Right kidney (tissue), 1 donor: ENCODE measurements at regions not wholly inside any gene's neighbourhood (a gene's known extent, or its start where the extent isn't known, plus 50 kb on each side); places are given as distances from the start of the nearest gene placed in this dataset.
"Not testable (repeated sequence)": the region's sequence is repeated elsewhere in the genome, so short reads cannot be mapped to it uniquely, and the experiment has no call there.

Experiments
- DNase-seq: peaks from one replicate; pipeline ENCODE4 v3.0.0-alpha.2; 2016

DNA sequence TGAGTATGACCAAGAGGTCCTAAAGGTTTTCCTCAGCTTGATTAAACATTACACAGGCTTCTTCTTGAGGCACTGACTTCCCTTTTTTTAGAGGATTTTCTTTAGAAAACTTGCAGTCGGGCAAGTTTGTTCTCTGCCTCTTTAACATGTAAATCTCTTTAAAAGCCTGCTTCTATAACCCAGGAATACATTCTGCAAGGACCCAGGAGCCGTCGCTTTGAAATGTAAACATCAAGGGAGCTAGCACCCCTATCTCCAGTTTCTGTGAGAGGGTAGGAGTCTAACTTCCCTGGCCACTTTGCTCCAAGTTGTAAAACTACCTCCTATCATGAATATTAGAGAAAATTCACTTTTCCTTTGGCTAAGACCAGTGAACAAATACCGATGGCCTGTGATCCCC lies 201.5 kb upstream of the CPHXL start:
- no peak for DNase-seq

DNA sequence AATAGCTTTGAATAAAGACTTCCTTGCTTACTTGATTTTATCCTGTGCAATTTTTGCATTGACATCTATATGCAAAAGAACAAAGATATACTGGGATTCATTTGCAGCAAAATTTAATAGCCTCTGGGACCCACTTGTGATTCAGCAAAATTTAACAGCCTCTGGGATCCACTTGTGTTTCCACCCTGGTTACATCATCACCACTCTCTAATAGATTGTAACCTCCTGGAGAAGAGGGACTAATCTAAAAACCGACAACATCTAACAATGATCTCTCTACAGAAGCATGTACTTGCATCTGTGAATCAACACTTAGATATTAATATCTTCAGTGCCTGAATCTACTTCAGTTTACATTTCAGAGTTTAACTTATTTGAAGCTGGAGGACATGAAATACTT lies 202.0 kb upstream of the CPHXL start:
- DNase-seq: no peak

DNA sequence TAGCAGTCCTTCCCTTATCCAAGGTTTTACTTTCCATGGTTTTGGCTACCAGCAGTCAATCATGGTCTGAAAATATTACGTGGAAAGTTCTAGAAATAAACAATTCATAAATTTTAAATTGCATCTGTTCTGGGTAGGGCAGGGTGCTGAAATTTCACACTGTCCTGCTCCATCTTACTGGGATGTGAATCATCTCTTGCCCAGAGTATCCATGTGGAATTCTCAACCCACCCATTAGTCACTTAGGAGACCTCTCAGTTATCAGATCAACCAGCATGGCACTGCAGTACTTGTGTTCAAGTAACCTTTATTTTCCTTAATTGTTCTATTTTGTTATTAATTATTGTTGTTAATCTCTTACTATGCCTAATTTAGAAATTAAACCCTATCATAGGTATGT lies 202.8 kb upstream of the CPHXL start:
- DNase-seq: no peak

DNA sequence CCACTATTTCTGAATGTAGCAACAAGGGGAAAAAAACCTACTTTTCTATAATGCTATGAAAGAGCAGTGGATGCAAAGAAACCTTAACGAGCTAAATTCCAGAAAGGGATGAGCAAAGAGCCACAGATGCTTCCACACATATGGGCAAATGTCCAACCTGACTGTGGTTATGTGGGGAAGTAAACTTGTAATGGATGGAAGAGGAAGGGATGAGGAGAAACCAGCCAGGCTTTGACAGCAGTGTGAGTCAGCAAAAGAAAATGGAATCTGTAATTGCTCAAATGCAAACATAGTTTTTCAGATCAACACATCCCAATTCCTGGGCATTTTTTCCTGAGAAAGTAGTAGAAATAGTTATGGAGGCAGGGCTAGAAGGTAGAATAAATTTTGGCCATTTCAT lies 204.8 kb upstream of the CPHXL start:
- no peak for DNase-seq

DNA sequence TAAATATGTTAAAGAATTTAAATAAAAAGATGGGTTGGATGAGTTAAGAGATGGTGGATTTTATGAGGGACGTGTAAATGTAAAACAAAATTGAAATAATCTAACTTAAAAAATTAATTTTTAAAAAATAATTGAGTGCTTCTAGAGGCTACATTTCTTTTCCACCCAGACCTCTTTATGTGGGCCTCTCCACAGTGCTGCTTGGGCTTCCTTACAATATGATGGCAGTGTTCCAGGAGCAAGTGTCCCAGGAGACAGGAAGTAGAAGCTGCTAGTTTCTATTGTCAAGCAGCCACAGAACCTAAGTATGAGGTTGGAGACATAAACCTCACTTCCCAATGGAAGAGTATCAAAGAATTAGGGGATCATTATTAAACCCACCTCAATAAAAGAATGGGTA lies 205.7 kb upstream of the CPHXL start:
- DNase-seq: no peak

DNA sequence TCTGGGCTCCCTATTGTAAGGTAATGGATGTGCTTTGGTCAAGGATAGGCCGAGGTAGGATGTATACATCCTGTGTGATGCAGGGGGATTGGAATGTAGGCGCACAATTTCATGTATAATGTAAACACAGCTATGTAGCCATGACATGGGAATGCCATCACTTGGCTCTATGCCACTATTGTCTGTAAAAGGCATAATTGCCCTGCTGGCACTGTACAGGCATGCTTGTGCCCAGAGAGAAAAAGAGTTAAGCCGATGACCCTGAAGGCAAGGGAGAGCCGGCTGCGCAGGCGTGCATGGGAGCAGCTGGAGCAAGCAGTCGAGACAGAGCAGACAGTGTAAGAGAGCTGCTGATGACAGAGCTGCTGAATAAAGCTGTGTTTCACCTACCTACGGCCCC lies 212.5 kb upstream of the CPHXL start:
- DNase-seq: no peak

DNA sequence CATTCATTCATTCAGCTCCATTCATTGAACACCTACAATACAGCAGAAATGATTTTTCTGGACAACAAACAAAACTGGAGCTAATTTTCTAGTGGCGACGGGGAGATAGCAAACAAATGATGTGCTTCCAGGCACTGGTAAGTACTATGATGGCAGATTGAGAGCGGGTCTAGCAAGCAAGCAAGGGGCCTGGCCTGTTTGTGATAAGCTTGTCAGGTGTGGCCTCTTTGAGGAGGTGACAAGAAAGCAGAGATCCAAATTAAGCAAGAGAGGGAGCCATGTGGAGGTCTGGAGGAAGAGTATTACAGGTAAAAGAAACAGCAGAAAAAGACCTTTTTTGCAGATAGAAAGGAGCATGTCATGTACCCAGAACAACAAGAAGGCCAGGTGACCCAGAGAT lies 216.1 kb upstream of the CPHXL start:
- no peak for DNase-seq

DNA sequence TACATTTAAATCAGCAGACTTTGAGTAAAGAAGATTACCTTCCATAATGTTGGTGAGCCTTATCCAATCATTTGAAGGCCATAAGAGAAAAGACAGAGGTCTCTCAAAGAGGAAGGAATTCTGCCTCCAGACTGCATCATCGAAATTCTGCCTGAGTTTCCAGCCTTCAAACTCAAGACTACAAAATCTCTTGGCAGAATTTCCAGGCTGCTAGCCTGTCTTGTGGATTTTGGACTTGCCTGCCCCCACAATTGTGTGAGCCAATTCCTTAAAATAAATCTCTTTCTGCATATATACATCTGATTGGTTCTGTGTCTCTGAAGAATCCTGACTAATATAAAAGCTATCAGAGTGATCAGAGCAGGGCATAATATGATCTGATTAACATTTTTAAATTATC lies 216.6 kb upstream of the CPHXL start:
- DNase-seq: no peak

DNA sequence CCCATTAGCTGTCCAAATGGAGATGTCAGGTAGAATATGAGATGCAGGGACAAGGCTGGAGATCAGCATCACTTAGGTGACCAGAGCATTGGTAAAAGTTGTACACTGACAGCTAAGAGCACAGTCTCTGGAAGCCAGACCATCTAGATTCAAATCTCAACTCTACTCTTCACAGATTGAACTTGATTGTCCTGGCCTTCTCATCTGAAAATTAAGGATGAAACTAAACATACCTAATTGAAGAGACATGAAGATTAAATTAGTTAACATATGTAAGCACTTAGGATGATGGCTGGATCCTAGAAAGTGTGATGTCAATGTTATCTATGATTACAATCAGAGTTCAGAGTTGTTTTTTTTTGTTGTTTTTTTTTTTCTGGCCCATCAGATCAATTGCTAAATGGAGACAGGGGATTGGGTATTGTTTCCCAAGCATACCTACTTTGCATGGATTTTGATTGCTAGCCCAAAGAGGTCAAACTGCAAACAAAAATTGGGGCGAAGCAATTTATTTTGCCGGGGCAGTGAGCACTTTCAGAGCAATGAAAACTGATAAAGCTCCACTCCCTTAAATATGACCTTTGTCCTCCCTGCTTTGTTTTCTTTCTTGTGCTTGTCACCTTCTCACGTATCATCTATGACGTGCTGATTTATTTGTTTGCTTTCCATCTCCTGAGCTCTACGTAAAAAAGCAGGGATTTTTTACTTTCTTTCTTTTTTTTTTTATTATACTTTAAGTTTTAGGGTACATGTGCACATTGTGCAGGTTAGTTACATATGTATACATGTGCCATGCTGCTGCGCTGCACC lies 217.6 kb upstream of the CPHXL start:
- DNase-seq: no peak

DNA sequence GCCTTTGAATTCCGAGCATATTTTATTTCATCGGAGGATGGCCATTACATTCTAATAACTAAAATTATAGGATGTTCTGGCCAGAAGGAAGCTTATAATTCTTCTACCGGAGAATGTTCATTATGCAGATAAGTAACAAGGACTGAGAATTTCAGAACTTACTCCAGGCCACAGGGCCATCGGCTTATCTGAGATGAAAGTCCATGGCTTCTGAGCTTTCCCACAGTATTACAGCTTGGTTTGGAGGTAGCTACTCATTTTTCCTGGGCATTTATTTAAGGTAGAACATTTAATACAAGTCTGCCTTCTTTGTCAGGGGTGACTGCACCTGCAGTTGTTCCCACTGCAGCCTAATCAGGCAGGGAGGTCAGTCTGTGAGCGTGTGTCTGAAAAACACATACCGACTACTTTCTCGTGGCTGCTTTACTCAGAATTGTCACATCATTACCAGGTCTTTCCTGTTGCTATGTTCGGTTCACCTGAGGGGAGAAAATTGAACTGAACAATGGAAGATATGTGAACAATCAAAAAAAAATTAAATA lies 219.7 kb upstream of the CPHXL start:
- DNase-seq: no peak

DNA sequence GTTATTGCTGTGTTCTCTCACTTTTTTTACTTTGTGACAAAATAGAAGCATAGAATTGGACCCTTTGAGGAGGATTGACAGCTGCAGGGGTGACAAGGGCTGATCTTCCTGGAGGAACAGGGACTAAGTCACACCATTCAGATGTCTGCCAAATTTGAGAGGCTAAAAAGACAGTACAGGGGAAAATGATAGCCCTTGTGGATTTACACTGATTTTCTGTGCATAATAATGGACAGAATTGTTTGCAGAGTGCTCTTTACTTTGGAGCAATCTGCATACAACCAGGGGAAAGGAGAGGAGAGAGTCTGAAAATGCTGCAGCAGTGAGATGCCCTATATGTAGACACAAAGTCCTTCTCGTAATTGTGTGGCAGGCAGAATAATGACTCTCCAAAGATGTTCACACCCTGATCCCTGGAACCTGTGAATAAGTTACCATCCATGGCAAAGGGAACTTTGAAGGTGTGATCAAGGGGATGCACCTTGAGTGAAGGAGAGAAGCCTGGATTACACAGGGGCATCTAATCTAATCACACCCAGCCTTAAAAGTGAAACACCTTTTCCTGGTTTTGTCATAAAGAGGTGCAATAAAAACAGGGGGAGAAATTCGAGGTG lies 221.4 kb upstream of the CPHXL start:
- no peak for DNase-seq

DNA sequence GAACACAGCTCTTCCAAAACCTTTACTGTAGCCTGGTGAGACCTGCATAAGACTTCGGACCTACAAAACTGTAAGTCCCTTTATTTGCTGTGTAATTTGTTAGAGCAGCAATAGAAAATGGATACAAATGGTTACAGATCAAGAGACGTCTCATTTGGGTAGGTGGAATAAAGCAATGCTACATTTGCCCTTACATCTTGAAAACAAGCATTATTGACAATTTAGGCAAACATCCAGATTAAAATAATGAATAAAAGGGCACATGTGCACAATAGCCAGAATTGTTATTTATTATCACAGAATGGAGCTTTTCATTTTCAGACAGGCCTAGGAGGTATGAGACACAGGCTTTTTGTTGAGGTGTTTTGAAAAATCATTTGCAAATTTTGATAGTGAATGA lies 222.2 kb upstream of the CPHXL start:
- DNase-seq: no peak

DNA sequence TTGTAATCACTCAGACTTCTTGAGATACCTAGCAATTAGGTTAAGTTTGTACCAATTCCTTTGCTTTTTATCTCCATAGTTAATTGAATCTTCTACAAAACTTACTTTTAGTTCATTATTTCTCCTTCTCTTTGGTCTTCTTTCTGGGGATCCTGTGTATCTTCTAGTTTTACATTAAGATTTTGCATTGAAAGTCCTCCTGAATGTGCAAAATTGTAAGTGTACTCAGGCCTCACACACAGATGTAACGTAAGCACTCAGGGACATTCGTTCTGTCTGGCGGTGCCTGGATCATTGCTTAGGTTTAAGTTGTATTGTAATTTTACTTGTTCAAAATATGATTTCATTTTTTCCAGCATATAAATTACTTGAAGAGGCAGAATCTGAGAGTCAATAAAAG lies 222.6 kb upstream of the CPHXL start:
- no peak for DNase-seq

DNA sequence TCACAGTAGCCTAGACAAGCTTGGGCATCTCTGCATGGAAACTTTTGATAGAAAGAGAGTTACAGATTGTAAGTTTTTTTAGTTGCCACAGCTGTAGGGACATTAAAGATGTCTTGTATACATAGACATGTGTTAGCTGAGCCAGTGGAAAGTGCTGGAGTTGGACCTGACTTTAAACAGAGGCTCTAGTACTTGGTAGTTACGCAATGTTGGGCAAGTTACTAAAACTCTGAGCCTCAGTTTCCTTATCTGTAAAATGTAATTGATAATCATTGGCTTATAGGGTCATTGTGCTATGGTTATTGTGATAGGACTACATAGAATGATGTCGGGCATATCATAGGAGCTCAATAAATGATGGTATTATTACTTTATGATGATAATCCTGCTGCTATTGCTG lies 225.8 kb upstream of the CPHXL start:
- no peak for DNase-seq

DNA sequence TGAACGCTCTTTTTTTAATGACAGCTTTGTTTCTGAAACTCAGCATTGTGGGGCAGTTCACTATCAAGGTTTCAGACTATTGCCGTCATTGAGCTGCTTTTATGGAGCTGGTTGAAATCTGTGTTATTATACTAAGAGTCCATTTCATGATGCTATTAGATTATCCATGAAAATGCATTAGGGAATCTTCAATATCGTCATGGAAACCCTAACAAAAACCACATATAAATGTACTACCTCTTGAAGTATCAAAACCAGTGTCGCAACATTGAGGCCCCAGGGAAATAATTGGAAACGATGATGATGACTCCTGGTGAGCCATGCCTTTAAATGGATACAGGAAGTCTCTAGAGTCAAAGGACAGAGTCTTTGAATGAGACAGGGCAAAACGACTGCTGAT lies 231.6 kb upstream of the CPHXL start:
- no peak for DNase-seq

DNA sequence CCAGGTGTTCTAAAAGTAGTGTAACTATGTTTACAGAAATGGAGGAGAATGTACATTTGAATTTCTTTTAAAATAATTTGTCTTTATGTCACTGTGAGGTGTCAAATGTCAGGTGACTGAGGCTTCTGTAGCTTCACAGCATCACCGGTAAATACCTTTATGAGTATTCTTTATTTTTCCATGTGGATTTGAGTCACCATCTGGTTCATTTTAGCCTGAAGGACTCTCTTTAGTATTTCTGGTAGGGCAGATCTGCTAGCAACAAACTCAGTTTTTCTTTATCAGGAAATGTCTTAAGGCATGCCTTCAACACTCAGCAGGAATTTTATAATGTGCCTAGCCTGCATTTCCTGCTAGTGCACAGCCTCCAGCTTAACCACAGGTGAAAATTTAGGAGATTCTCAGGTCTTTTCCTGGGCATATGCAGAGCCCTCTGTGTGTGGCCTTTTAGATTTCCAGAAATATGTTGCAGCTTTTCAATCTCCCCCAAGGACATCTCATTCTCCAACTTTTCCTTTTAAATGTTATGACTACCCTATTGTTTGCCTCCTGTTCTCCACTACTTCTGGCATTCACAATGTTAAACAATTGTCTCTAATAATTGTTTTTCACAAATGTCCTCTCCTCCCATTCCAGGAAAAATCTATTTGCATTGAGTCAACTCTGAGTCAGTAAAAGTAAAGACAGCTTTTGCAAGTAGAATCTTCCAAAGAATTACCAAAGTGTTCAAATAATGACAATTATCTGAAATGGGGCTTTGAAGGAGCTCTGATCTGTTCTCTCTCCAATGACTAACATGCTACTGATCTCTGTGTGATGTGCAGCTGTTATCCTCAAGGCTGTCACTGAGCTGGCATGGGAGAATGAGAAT lies 239.4 kb upstream of the CPHXL start:
- DNase-seq: no peak

DNA sequence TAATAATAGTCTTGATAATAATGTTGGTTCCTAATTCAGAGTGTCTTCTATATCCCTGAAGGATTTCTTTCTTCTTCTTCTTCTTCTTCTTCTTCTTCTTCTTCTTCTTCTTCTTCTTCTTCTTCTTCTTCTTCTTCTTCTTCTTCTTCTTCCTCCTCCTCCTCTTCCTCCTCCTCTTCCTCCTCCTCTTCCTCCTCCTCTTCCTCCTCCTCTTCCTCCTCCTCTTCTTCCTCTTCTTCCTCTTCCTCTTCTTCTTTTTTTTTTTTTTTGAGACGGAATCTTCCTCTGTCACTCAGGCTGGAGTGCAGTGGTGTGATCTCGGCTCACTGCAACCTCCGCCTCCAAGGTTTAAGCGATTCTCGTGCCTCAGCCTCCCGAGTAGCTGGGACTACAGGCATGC lies 242.8 kb upstream of the CPHXL start:
- not testable (repeated sequence) for DNase-seq

DNA sequence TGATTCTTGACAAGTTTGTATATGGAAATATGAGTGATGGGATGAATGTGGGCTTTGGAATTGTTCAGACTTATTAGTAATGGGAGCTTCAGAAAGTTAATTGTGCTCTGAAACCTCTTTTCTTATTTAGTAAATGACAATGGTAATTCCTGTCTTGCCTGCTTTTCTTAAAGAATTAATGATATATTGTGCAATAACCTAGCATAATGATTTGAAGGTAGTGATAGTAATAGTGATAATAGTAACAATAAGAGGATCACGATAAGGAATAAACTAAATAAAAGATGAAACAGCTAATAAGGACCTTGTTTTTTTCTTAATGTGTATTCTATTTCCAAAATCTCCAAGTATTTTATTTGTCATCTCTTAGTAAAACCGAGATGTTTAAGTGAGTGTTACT lies 245.0 kb upstream of the CPHXL start:
- DNase-seq: no peak

DNA sequence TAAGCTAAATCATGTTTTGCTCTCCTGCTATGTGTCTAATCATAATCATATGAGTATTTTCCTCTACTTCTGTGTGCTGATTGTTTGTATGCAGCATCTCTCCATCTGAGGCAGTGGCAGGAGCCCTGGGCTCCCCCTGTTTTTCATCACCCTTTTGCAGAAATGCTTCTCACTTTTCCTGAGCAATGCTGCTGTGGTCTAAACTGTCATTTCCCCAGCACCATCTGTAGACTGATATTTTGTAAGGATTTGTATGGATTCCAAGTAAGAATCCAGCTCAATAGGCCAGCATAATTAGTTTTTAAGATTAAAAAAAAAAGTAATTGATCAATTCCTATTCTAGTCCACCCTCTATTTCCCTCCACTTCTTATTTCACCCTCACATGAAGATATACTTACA lies 257.0 kb upstream of the CPHXL start:
- no peak for DNase-seq

DNA sequence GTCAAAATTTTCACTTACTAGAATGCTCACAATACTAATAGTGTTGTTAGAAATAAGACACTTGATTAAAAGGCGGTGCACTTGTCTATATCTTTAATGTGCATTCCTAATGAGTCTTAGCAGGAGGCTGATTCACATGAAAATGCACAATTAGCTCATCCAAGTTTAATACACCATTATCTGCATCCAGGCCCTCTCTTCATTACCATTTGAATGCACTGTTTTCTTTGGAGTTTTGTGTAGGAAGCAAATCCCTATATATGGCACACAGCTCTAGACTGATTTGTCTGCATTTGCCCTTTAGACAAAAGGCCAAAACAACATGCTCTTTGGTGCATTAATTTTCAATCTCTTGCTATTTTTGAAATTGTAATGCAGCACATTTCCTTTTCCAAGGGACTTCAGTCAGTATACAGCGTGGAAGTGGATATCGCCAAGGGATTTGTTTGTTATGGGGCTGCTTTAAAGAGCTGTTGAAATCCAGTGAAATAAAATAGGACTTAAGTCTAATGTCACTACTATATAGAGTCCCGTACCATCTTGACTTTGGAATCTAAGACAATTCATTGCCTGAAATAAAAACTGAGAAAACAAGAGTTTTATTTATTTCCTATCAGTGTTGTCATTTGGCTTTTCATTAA lies 257.6 kb upstream of the CPHXL start:
- no peak for DNase-seq

DNA sequence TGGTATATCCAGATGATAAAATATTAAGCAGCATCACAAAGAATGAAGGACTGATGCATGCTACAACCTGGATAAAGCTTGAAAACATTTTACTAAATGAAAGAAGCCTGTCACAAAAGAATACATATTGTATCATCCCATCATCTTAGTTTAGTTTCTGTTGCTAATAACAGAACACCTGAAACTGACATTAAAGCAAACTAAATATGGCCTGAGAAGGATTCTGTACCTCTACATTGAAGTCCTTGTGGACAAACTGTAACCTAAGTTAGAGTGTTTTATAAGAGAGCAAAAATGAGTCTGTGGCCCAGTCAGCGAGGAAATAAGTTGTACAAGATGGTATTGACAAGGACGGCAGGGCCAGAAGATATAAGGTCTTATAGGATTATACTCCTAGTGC lies 261.0 kb upstream of the CPHXL start:
- no peak for DNase-seq

DNA sequence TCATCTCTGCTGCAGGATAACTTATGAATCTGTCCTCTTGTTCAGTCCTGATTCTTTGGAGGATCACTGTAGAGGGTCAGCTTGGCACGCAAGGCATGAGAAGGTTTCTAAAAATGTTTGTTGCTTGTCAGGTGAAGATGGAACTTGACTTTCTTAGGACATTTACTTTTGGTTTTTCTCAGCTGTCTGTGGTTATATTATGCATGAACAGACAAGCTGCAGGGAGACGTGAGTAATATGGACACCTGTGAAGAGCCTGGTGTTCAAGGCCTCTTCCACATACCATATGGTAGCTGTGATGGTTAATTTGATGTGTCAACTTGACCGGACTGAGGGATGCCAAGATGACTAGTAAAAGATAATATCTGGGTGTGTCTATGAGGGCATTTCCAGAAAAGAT lies 270.2 kb upstream of the CPHXL start:
- no peak for DNase-seq

DNA sequence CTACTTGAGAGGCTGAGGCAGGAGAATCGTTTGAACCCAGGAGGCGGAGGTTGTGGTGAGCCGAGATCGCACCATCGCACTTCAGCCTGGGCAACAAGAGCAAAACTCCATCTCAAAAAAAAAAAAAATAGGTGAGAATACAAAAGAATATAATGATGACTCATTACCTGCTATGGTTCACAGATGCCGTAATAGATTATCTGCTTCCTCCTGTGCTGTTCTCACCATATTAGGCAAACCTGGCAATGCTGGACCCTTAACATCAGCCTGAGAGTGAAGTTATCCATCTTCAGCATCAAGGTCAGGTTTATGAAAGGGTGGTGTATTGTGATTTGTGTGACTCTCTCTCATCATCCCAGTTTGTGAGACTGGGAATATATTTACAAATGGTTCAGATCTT lies 271.3 kb upstream of the CPHXL start:
- DNase-seq: no peak
